Panc1 (cell line): ENCODE measurements at regions not wholly inside any gene's neighbourhood (a gene's known extent, or its start where the extent isn't known, plus 50 kb on each side); places are given as distances from the start of the nearest gene placed in this dataset.

Experiments used
- ATAC-seq: fragments of 200-7000 bp; cut with Tn5 transposase; 2 replicates; pipeline ENCODE4 v1.9.1; 2020; ENCODE audit warnings: mild to moderate bottlenecking, moderate library complexity
- BruUV-seq: library from RNA; stranded (reverse); fragments of 400-500 nt; replicated peaks from 2 replicates; lab custom pipeline; 2021; lab: Mats Ljungman, UMichigan
- CTCF ChIA-PET: fragments of 300-600 bp; sonication (Branson Sonifier 250); formaldehyde crosslinking; loops from one replicate; lab custom pipeline; 2022; ENCODE audit warnings: antibody characterized with exemption; lab: Charles Lee
- POLR2A ChIA-PET: fragments of 300-600 bp; sonication (Branson Sonifier 250); formaldehyde crosslinking; loops from one replicate; lab custom pipeline; 2022; ENCODE audit warnings: antibody characterized with exemption; lab: Charles Lee
- DNase-seq: peaks from one replicate; pipeline ENCODE4 v3.0.0-alpha.2; 2010; ENCODE audit warnings: low read depth, low spot score
- H3K27ac ChIP-seq: 2 replicates; pipeline ENCODE4 v1.5.1; 2011; ENCODE audit warnings: mild to moderate bottlenecking, low read length, inconsistent platforms
- H3K27me3 ChIP-seq: fragments of 200-500 bp; sonication (Bioruptor generic); 2 replicates; pipeline ENCODE4 v1.6.0; 2014; ENCODE audit warnings: low read length, inconsistent platforms; ENCODE audit not compliant: control insufficient read depth, insufficient read depth
- H3K36me3 ChIP-seq: fragments of 200-500 bp; sonication (Bioruptor generic); 2 replicates; pipeline ENCODE4 v1.5.1; 2014; ENCODE audit warnings: inconsistent platforms, mild to moderate bottlenecking, low read length, moderate library complexity; ENCODE audit not compliant: control insufficient read depth, insufficient read depth
- H3K4me1 ChIP-seq: 2 replicates; pipeline ENCODE4 v1.5.1; 2011; ENCODE audit warnings: inconsistent platforms, mild to moderate bottlenecking, low read length, moderate library complexity; ENCODE audit not compliant: control insufficient read depth, insufficient read depth
- H3K4me3 ChIP-seq, 2 experiments: 2 replicates each; pipeline ENCODE4 v1.5.1; 2011 to 2012; ENCODE audit warnings: low read depth in 2 of 2, low read length in 2 of 2, mild to moderate bottlenecking in 2 of 2, inconsistent platforms in 1 of 2, moderate library complexity in 1 of 2
- H3K9me3 ChIP-seq: fragments of 200-500 bp; sonication (Bioruptor generic); 2 replicates; pipeline ENCODE4 v1.5.1; 2014; ENCODE audit warnings: low read depth, mild to moderate bottlenecking, inconsistent platforms, low read length, moderate library complexity; ENCODE audit not compliant: control insufficient read depth, insufficient read depth
- CTCF ChIP-seq: fragments of 450-650 bp; IDR thresholded peaks from 2 replicates; pipeline ENCODE4 v1.5.1; 2017; ENCODE audit warnings: mild to moderate bottlenecking
- POLR2AphosphoS5 ChIP-seq: IDR thresholded peaks from 2 replicates; pipeline ENCODE4 v1.6.1; 2012; ENCODE audit warnings: mild to moderate bottlenecking, low read depth, low read length, moderate library complexity
- SIN3A ChIP-seq: IDR thresholded peaks from 2 replicates; pipeline ENCODE4 v1.6.1; 2012; ENCODE audit warnings: low read depth, mild to moderate bottlenecking, low read length, moderate library complexity, borderline replicate concordance; ENCODE audit not compliant: insufficient read depth
- TCF7L2 ChIP-seq: IDR thresholded peaks from 2 replicates; pipeline ENCODE4 v1.6.1; 2011; ENCODE audit warnings: mild to moderate bottlenecking, low read depth, low read length, inconsistent platforms
- in situ Hi-C: cut with HindIII; loops from 2 replicates; pipeline ENCODE4 v1.10.0; 2016; ENCODE audit warnings: low sequenced_read_pairs, low pct_unique_long_range_greater_than_20kb
- intact Hi-C: fragments of 100-400 bp; cut with micrococcal nuclease; formaldehyde crosslinking; loops from one replicate; pipeline ENCODE4 v1.10.0; 2022; ENCODE audit not compliant: unreplicated experiment
- TF ChIP-seq, protein P1 (sequence below), 2 experiments: IDR thresholded peaks; 2 replicates each; pipeline ENCODE4 v1.6.1; 2011 to 2012; ENCODE audit warnings: low read depth in 2 of 2, control low read depth in 1 of 2, low read length in 1 of 2, mild to moderate bottlenecking in 1 of 2, moderate library complexity in 1 of 2; ENCODE audit not compliant: insufficient read depth in 1 of 2

DNA sequence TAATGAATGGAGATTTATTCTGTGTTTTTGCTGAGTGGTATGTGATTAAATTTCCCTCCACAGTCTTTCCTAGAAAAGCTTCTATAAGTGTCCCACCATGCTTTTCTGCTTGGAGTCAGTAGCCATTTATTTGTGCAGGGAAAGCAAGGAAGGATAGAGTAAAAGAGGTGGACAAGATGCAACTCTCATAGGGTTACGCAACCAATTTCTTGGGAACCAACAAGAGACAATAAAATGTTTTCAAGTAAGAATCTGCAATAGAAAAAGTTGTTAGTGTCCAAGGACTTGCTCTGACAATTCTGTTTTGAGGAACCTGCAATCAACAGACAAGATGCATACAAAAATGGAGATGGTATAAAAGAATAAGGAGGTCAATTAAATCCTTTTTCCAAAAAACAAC lies 153.8 kb upstream of the MITF start:
- ChIA-PET CTCF (no interaction called here), POLR2A (no interaction called here)
- no TSS peak for BruUV-seq
- TF ChIP-seq SIN3A, result no peak
- TF ChIP-seq TCF7L2, result no peak
- TF ChIP-seq POLR2AphosphoS5, result no peak
- TF ChIP-seq CTCF, result no peak
- TF ChIP-seq, protein P1, sequence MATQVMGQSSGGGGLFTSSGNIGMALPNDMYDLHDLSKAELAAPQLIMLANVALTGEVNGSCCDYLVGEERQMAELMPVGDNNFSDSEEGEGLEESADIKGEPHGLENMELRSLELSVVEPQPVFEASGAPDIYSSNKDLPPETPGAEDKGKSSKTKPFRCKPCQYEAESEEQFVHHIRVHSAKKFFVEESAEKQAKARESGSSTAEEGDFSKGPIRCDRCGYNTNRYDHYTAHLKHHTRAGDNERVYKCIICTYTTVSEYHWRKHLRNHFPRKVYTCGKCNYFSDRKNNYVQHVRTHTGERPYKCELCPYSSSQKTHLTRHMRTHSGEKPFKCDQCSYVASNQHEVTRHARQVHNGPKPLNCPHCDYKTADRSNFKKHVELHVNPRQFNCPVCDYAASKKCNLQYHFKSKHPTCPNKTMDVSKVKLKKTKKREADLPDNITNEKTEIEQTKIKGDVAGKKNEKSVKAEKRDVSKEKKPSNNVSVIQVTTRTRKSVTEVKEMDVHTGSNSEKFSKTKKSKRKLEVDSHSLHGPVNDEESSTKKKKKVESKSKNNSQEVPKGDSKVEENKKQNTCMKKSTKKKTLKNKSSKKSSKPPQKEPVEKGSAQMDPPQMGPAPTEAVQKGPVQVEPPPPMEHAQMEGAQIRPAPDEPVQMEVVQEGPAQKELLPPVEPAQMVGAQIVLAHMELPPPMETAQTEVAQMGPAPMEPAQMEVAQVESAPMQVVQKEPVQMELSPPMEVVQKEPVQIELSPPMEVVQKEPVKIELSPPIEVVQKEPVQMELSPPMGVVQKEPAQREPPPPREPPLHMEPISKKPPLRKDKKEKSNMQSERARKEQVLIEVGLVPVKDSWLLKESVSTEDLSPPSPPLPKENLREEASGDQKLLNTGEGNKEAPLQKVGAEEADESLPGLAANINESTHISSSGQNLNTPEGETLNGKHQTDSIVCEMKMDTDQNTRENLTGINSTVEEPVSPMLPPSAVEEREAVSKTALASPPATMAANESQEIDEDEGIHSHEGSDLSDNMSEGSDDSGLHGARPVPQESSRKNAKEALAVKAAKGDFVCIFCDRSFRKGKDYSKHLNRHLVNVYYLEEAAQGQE (IDR thresholded peaks at IDR 0.05; ENCODE audit: insufficient read depth in 1 of 2, low read depth in 2 of 2, low read length in 1 of 2), result no peak
- Histone ChIP-seq H3K4me1 (no peaks in the 10 kb centered on the region), H3K4me3 (no peak overlapping the region), H3K36me3 (no peaks in the 10 kb centered on the region), H3K27ac (no peak overlapping the region), H3K27me3 (no peaks in the 10 kb centered on the region), H3K9me3 (no peaks in the 10 kb centered on the region)
- DNase-seq (no peak), ATAC-seq (no peak)
- in situ Hi-C loops (no loop called here), intact Hi-C loops (no loop called here)

DNA sequence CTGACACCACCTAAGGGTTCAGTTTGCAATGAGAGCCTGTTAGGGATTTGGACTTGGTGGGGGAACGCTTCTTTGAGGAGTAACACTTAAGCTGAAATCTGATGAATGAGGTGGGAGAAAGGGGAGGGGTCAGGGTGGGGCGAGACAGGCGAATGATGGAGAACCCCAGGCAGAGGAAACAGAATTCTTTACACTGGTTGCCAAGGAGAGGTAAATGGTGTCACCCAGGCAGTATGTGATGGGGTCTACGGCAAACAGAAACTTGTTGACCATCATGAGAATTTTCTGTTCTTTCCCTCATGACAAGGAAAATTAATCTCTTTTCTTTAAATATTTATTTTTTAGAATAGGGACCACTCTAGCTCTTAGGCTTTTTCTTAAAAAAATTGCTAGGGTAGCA lies 157.2 kb upstream of the MITF start:
- intact Hi-C loops, result no loop called here
- Histone ChIP-seq H3K27ac (no peak overlapping the region), H3K4me1 (no peaks in the 10 kb centered on the region), H3K36me3 (no peaks in the 10 kb centered on the region), H3K4me3 (no peak overlapping the region), H3K27me3 (no peaks in the 10 kb centered on the region), H3K9me3 (no peaks in the 10 kb centered on the region)
- no peak for DNase-seq
- CTCF ChIA-PET, result no interaction called here
- POLR2A ChIA-PET, result no interaction called here
- in situ Hi-C loops, result no loop called here
- no peak for TF ChIP-seq CTCF
- TF ChIP-seq, protein P1 (IDR thresholded peaks at IDR 0.05; ENCODE audit: insufficient read depth in 1 of 2, low read depth in 2 of 2, low read length in 1 of 2), result no peak
- no peak for TF ChIP-seq SIN3A
- no peak for TF ChIP-seq TCF7L2
- no peak for TF ChIP-seq POLR2AphosphoS5
- ATAC-seq, result no peak
- no TSS peak for BruUV-seq
